Activated CD4-positive, alpha-beta T cell treated with anti-CD3 and anti-CD28 coated beads for 36 hours (primary cell): ENCODE measurements at regions not wholly inside any gene's neighbourhood (a gene's known extent, or its start where the extent isn't known, plus 50 kb on each side); places are given as distances from the start of the nearest gene placed in this dataset.

ENCODE experiments used
- ATAC-seq: fragments of 200-7000 bp; cut with Tn5 transposase; one replicate; pipeline ENCODE4 v1.10.0; 2021; ENCODE audit warnings: mild to moderate bottlenecking, moderate library complexity
- CTCF ChIA-PET: fragments of 350-600 bp; sonication (Branson Sonifier 250); formaldehyde crosslinking; loops from one replicate; lab custom pipeline; 2021; ENCODE audit warnings: antibody characterized with exemption; lab: Charles Lee
- POLR2A ChIA-PET: fragments of 350-600 bp; sonication (Branson Sonifier 250); formaldehyde crosslinking; loops from one replicate; lab custom pipeline; 2021; ENCODE audit warnings: antibody characterized with exemption, inconsistent platforms; lab: Charles Lee
- DNase-seq: peaks from one replicate; pipeline ENCODE4 v3.0.0-alpha.2; 2020
- H3K27ac Mint-ChIP-seq: one replicate; pipeline ENCODE4 v1.8.0; 2021; ENCODE audit warnings: mixed read lengths
- H3K27me3 Mint-ChIP-seq: one replicate; pipeline ENCODE4 v1.8.0; 2021; ENCODE audit warnings: mixed read lengths
- H3K36me3 Mint-ChIP-seq: one replicate; pipeline ENCODE4 v1.8.0; 2021; ENCODE audit warnings: low read depth, mixed read lengths
- H3K4me1 Mint-ChIP-seq: one replicate; pipeline ENCODE4 v1.8.0; 2021; ENCODE audit warnings: mixed read lengths
- H3K4me3 Mint-ChIP-seq: one replicate; pipeline ENCODE4 v1.8.0; 2021; ENCODE audit warnings: mild to moderate bottlenecking, moderate library complexity, mixed read lengths
- H3K9me3 Mint-ChIP-seq: one replicate; pipeline ENCODE4 v1.8.0; 2021; ENCODE audit warnings: low read depth, mixed read lengths
- intact Hi-C, 2 experiments: fragments of 100-400 bp; cut with DNase I in 1 of 2; cut with micrococcal nuclease in 1 of 2; formaldehyde crosslinking; loops; one replicate each; pipeline versions ENCODE4 v1.14.2 to v1.15.1; 2022 to 2024; cut with DNase I, micrococcal nuclease

GRCh38 chr3:117632191-117632590, 922.6 kb downstream of the TUSC7 start:
- no peaks in the 10 kb centered on the region for H3K9me3 Mint-ChIP-seq
- ChIA-PET POLR2A (no interaction called here), CTCF (no interaction called here)
- H3K4me3 Mint-ChIP-seq: no peak overlapping the region
- H3K4me1 Mint-ChIP-seq: no peaks in the 10 kb centered on the region
- no peaks in the 10 kb centered on the region for H3K36me3 Mint-ChIP-seq
- H3K27ac Mint-ChIP-seq: no peak overlapping the region
- DNase-seq (no peak), ATAC-seq (no peak)
- intact Hi-C loops: no loop called here
- H3K27me3 Mint-ChIP-seq: no peaks in the 10 kb centered on the region

GRCh38 chr3:117633207-117633606, 923.6 kb downstream of the TUSC7 start:
- Mint-ChIP-seq H3K36me3 (no peaks in the 10 kb centered on the region), H3K4me1 (no peaks in the 10 kb centered on the region), H3K27ac (no peak overlapping the region), H3K9me3 (no peaks in the 10 kb centered on the region), H3K27me3 (no peaks in the 10 kb centered on the region), H3K4me3 (no peak overlapping the region)
- intact Hi-C loops: no loop called here
- no peak for DNase-seq
- POLR2A ChIA-PET: no interaction called here
- CTCF ChIA-PET: no interaction called here
- no peak for ATAC-seq

DNA sequence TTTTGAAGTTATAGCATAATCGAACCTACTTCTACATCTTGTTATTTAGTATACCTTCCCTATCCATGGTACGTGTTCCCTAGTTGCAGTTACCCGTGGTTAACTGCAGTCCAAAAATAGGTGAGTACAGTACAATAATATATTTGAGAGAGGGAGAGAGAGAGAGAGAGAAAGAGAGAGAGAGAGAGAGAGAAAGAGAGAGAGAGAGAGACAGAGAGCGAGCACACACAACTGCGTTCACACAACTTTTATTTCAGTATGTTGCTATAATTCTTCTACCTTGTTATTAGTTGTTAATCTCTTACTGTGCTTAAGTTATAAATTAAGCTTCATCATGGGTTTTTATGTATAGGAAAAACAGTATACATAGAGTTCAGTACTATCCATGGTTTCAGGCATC, 928.1 kb downstream of the TUSC7 start:
- Mint-ChIP-seq H3K27me3 (no peaks in the 10 kb centered on the region), H3K27ac (no peak overlapping the region), H3K9me3 (no peaks in the 10 kb centered on the region), H3K36me3 (no peaks in the 10 kb centered on the region), H3K4me1 (no peaks in the 10 kb centered on the region), H3K4me3 (no peak overlapping the region)
- ATAC-seq (no peak), DNase-seq (no peak)
- POLR2A ChIA-PET: no interaction called here
- intact Hi-C loops: no loop called here
- CTCF ChIA-PET: no interaction called here

- intact Hi-C loops: no loop called here
- H3K4me1 Mint-ChIP-seq: no peaks in the 10 kb centered on the region
- no peak overlapping the region for H3K27ac Mint-ChIP-seq
- no peaks in the 10 kb centered on the region for H3K36me3 Mint-ChIP-seq
- ChIA-PET CTCF (no interaction called here), POLR2A (no interaction called here)
- H3K27me3 Mint-ChIP-seq: no peaks in the 10 kb centered on the region
- no peak for DNase-seq
- no peak overlapping the region for H3K4me3 Mint-ChIP-seq
- no peak for ATAC-seq
- peaks cover 2% of the 10 kb centered on the region for H3K9me3 Mint-ChIP-seq
These were observed 934.6 kb downstream of the TUSC7 start for GRCh38 chr3:117644203-117644602.

GRCh38 chr3:117645561-117646242, 936.1 kb downstream of the TUSC7 start:
- Mint-ChIP-seq H3K27ac (no peak overlapping the region), H3K4me3 (no peak overlapping the region), H3K36me3 (no peaks in the 10 kb centered on the region), H3K27me3 (no peaks in the 10 kb centered on the region), H3K4me1 (no peaks in the 10 kb centered on the region), H3K9me3 (peaks cover 2% of the 10 kb centered on the region)
- POLR2A ChIA-PET: no interaction called here
- ATAC-seq (no peak), DNase-seq (no peak)
- CTCF ChIA-PET: no interaction called here
- intact Hi-C loops: no loop called here

DNA sequence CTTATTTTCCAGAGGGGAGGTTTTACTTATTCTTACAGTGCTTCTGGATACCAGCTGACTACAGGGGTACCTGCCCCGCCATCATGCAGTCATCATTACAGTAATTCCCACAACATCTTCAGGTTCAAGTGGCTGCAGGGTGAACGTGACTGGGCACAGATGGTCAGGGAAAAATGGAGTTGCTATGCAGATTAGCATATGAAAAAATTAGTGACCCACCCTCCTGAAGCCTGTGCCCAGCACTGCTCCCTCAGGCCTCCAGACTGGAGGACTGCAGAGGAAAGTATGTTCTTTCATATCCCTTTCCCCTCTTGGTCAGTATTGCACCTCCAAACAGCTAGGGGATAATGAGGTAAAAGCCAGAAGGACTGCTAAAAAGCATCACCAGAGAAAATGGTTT, 937.9 kb downstream of the TUSC7 start:
- no peaks in the 10 kb centered on the region for H3K27me3 Mint-ChIP-seq
- no peak for ATAC-seq
- H3K36me3 Mint-ChIP-seq: no peaks in the 10 kb centered on the region
- intact Hi-C loops: no loop called here
- no peaks in the 10 kb centered on the region for H3K4me1 Mint-ChIP-seq
- ChIA-PET POLR2A (no interaction called here), CTCF (no interaction called here)
- peaks cover 2% of the 10 kb centered on the region for H3K9me3 Mint-ChIP-seq
- no peak for DNase-seq
- no peak overlapping the region for H3K4me3 Mint-ChIP-seq
- H3K27ac Mint-ChIP-seq: no peak overlapping the region

GRCh38 chr3:117651246-117651645, 941.7 kb downstream of the TUSC7 start:
- ChIA-PET CTCF (no interaction called here), POLR2A (no interaction called here)
- H3K4me1 Mint-ChIP-seq: no peaks in the 10 kb centered on the region
- no peaks in the 10 kb centered on the region for H3K36me3 Mint-ChIP-seq
- no peak overlapping the region for H3K4me3 Mint-ChIP-seq
- H3K27ac Mint-ChIP-seq: no peak overlapping the region
- no peaks in the 10 kb centered on the region for H3K27me3 Mint-ChIP-seq
- no peak for ATAC-seq
- no peak for DNase-seq
- no peaks in the 10 kb centered on the region for H3K9me3 Mint-ChIP-seq
- intact Hi-C loops: no loop called here

DNA sequence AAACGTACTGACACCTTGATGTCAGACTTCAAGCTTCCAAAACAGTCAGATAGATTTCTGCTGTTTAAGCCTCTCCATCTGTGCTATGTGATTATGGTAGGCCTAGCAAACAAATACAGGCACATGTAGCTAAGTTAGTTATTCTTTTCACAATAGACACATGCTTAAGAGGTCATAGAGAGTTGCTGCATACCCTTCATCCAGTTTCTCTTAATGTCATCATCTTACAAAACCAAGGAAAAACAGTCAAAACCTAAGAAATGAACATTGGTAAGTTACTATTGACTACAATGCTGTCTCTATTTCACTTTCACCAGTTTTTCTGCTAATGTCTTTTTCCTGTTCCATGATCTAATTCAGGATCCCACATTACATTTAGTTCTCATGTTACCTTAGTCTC, 946.8 kb downstream of the TUSC7 start:
- no peak for ATAC-seq
- ChIA-PET CTCF (no interaction called here), POLR2A (no interaction called here)
- DNase-seq: no peak
- H3K9me3 Mint-ChIP-seq: no peaks in the 10 kb centered on the region
- H3K4me3 Mint-ChIP-seq: no peak overlapping the region
- intact Hi-C loops: no loop called here
- H3K36me3 Mint-ChIP-seq: no peaks in the 10 kb centered on the region
- no peaks in the 10 kb centered on the region for H3K27me3 Mint-ChIP-seq
- H3K27ac Mint-ChIP-seq: no peak overlapping the region
- H3K4me1 Mint-ChIP-seq: no peaks in the 10 kb centered on the region

GRCh38 chr3:117657278-117657677, 947.7 kb downstream of the TUSC7 start:
- DNase-seq (no peak), ATAC-seq (no peak)
- H3K4me3 Mint-ChIP-seq: no peak overlapping the region
- no peaks in the 10 kb centered on the region for H3K9me3 Mint-ChIP-seq
- ChIA-PET CTCF (no interaction called here), POLR2A (no interaction called here)
- no peak overlapping the region for H3K27ac Mint-ChIP-seq
- intact Hi-C loops: no loop called here
- H3K4me1 Mint-ChIP-seq: no peaks in the 10 kb centered on the region
- no peaks in the 10 kb centered on the region for H3K27me3 Mint-ChIP-seq
- H3K36me3 Mint-ChIP-seq: no peaks in the 10 kb centered on the region

- no peak overlapping the region for H3K27ac Mint-ChIP-seq
- no peaks in the 10 kb centered on the region for H3K36me3 Mint-ChIP-seq
- H3K9me3 Mint-ChIP-seq: peaks cover 2% of the 10 kb centered on the region
- no peaks in the 10 kb centered on the region for H3K4me1 Mint-ChIP-seq
- no peaks in the 10 kb centered on the region for H3K27me3 Mint-ChIP-seq
- H3K4me3 Mint-ChIP-seq: no peak overlapping the region
- intact Hi-C loops: no loop called here
- ChIA-PET CTCF (no interaction called here), POLR2A (no interaction called here)
- no peak for ATAC-seq
- DNase-seq: no peak
These were observed 951.6 kb downstream of the TUSC7 start for GRCh38 chr3:117660941-117661817.

DNA sequence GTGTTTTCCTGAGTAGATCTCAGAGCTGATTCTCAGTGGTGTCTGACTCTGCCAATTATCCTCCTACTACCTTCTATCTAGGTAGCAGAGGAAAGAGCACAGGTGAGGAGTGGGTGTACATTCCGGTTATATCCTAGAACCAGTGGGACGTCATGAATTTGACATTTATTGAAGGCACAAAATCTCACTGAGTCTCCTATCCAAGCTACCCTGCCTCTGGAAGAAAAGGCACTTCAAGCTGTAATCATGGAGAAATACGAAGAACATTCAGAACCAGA, 952.2 kb downstream of the TUSC7 start:
- POLR2A ChIA-PET: no interaction called here
- intact Hi-C loops: no loop called here
- H3K4me1 Mint-ChIP-seq: no peaks in the 10 kb centered on the region
- H3K9me3 Mint-ChIP-seq: peaks cover 2% of the 10 kb centered on the region
- ATAC-seq: no peak
- no peak overlapping the region for H3K4me3 Mint-ChIP-seq
- no peaks in the 10 kb centered on the region for H3K36me3 Mint-ChIP-seq
- CTCF ChIA-PET: no interaction called here
- H3K27me3 Mint-ChIP-seq: no peaks in the 10 kb centered on the region
- no peak overlapping the region for H3K27ac Mint-ChIP-seq
- DNase-seq: no peak

DNA sequence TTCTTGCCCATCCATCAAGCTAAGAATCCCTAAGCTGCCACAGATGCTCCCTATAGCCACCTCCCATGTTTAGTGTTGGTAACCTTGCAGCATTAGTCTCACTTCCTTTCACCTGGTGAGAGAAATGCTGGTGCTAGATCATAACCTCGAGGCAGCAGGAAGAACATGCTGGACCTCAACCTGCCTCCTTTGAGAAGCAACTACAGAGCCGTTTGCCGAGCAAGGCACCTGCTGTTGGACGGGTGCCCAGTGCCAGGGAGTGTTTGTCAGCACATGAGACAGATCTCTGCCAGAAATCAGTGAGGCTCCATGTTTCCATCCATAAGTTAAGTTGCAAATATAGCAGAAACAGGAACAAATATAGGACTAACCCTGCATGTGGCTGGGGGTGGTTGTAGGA, 955.7 kb downstream of the TUSC7 start:
- intact Hi-C loops: no loop called here
- no peak for DNase-seq
- no peak for ATAC-seq
- Mint-ChIP-seq H3K27me3 (no peaks in the 10 kb centered on the region), H3K27ac (no peak overlapping the region), H3K4me1 (no peaks in the 10 kb centered on the region), H3K36me3 (no peaks in the 10 kb centered on the region), H3K9me3 (peaks cover 2% of the 10 kb centered on the region), H3K4me3 (no peak overlapping the region)
- ChIA-PET CTCF (no interaction called here), POLR2A (no interaction called here)
